Esophagus squamous epithelium (tissue), 4 donors: ENCODE measurements at regions not wholly inside any gene's neighbourhood (a gene's known extent, or its start where the extent isn't known, plus 50 kb on each side); places are given as distances from the start of the nearest gene placed in this dataset.

Experiments used
- CTCF ChIP-seq, 6 experiments: fragments of 450-650 bp in 4 of 6; fragments of 200-600 bp in 2 of 6; sonication (generic) in 2 of 6; IDR thresholded peaks; one replicate each; pipeline ENCODE4 v1.5.1; 2016 to 2019; ENCODE audit warnings: antibody characterized with exemption in 6 of 6, mild to moderate bottlenecking in 4 of 6, moderate library complexity in 4 of 6
- POLR2A ChIP-seq, 4 donors: fragments of 450-650 bp; IDR thresholded peaks; one replicate each; pipeline ENCODE4 v1.6.1; 2017; ENCODE audit warnings: antibody characterized with exemption in 4 of 4, mild to moderate bottlenecking in 4 of 4, moderate library complexity in 3 of 4

- TF ChIP-seq CTCF (IDR thresholded peaks at IDR 0.05) (no peak), POLR2A (IDR thresholded peaks at IDR 0.05) (no peak)
These were observed 555.3 kb upstream of the ZNF462 start for GRCh38 chr9:106307670-106308069.
